NCI-H187 treated with DMSO at 0.1 percent for 48 hours (cell line): ENCODE measurements at regions not wholly inside any gene's neighbourhood (a gene's known extent, or its start where the extent isn't known, plus 50 kb on each side); places are given as distances from the start of the nearest gene placed in this dataset.
"Not testable (repeated sequence)": the region's sequence is repeated elsewhere in the genome, so short reads cannot be mapped to it uniquely, and the experiment has no call there.

Experiments used
- DNase-seq: peaks from one replicate; lab custom pipeline; 2025; lab: John Stamatoyannopoulos, UW

DNA sequence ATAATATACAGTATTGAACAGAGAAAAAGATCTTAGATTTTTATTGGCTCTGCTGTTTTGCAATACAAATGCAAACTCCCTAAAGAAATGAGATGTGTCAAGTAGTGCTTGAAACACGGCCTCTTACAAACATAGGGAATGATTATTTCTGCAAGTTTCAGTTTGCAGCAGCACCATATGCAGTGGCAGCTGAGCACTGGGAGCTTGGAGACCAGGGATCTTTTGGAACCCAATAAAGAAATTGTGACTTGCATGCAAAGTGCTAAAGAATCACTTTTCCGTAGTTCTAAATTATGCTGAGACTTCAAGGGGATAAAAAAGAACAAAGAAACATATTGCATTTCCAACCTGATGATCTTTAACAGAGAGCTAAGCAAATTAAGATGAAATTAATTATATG is 674.6 kb upstream of the ZNF608 start:
- DNase-seq, result no peak

DNA sequence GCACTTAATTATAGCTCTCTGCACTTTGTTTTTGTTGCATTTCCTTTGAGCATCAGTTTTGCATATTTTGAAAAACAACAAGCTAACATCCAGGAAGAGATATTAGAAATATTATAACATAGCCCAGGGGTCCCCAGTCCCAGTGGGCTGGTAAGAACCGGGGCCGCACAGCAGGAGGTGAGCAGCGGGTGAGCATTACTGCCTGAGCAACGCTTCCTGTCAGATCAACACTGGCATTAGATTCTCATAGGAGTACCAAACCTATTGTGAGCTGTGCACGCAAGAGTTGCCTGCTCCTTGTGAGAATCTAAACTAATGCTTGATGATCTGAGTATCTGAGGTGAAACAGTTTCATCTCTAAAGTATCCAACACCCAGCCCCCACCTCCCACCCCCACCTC is 675.9 kb upstream of the ZNF608 start:
- DNase-seq, result no peak

DNA sequence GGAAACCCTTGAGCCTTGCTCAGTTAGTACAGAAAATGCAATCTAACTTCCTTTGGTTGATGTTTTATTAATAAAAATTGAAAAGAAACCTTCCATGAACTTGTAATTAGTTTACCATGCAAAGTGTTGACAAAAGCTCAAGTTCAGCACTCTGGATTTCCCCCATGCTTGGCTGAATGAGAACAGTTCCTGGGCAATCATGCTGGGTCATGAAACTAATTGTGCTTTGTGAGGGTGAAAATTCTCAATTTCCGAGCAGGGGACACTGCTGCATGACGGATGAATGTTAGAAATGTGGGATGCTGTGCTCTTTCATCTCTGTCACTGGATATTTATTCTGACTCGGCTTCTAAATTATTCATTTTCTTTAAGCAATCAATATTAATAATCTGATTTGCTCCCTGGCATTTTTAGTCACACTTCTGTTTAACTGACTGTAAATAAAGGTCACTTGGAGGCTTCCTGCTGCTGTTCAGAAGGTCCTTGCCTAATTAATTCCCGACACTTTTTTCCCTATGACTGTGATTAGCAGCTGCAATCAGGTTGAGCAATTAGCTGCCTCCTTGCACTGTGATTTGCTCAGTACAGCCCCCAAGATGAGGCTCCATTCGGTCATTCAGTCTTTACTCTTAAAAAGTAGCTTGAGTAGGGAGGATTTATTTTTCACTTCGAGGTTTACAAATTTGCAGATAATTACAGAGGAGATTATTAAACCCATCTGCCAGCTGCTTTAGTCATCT is 678.1 kb upstream of the ZNF608 start:
- no peak for DNase-seq

DNA sequence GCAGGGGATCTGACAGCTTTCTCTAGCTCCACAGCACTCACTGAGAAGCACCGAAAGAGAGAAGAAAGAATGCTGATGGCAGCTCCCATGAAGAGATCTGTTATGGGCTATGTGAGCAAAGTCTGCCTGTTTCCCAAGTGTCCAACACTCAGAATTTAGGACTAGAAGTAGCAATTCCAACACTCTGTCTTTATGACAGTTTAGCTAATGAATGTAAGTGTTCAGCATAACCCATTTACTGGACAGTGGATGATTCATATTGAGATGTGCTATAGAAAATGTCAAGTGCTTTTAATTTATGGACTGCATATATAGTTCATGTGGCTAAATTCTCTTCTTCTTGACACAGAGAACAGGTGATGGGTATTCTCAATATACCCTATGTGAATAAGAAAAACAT is 683.1 kb upstream of the ZNF608 start:
- no peak for DNase-seq

DNA sequence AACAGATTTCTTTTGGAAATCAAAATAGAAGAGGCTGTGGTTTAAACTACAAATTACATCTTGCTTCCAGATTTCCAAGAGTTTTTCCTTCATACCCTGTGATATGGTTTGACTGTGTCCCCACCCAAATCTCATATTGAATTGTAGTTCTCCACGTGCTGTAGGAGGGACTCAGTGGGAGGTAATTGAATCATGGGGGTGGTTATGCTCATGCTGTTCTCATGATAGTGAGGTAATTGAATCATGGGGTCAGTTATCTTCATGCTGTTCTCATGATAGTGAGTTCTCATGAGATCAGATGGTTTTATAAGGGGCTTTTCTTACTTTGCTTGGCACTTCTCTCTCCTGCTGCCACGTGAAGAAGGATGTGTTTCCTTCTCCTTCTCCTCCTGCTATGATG is 687.0 kb upstream of the ZNF608 start:
- DNase-seq, result no peak

DNA sequence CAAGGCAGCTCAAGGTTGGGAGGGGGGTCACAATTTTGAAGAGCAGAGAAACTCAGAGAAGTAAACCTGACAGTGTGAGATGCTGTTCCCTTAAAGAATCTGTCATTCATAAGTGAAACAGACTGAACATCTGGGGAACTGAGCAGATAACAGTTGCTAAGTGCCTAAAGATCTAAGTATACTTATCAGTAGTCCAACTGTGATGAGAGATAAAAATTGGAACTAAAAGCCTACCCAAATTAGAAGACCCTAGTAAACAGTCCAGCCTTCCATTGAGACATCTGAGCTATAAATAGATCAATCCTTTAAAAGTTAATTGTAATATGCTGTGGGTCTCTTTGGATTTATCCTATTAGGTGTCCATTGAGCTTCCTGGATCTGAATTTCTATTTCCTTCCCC is 692.8 kb upstream of the ZNF608 start:
- no peak for DNase-seq

DNA sequence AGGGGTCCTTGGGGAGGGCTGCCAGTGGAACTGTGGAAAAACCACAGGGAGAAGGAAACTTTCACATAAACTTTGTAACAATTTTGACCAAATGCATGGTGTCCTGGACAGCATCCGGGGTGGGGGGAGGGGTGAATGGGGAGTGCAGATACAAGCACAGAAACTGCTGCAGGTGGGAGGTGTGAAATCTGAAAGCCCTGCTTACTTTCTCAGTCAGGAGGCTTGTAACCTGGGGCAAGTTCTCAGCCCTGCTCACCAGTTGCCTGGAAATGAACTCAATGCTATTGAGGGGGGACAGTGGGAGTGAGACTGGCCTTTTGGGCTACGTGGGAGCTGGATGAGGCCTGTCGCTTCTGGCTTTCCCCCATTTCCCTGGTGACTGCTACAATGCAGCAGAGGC is 694.5 kb upstream of the ZNF608 start:
- DNase-seq, result no peak

DNA sequence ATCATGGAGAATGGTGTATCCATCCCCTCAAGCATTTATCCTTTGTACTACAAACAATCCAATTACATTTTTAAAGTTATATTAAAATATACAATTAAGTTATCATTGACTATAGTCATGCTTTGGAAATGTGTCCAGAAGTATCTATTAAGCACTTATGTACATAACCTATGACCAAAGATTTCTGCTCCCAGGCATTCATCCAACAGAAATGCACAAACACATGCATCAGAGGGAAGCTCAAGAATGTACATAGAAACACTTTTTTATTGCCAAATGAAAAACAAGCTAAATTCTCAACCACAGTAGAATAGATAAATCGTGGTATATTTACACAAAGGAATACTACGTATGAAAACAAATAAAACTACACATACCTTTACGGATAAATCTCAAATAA is 700.5 kb upstream of the ZNF608 start:
- no peak for DNase-seq

DNA sequence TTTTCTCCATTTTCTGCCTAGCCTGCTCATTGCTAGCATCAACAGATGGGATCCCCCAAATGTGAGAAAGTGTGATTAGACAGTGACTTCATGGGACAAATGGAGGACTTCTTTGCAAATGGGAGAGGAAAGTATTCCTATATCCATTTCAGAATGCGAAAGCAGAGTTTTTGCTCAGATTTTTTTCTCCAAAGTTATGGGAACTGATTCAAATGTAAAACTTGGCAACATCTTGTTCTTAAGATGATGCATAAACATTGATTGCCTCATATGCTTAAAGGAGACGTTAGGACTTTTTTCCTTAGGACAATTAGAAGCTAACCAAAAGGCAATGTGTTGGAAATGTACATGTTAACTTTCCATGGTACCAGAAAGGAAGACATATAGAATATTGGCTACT is 704.3 kb upstream of the ZNF608 start:
- no peak for DNase-seq

DNA sequence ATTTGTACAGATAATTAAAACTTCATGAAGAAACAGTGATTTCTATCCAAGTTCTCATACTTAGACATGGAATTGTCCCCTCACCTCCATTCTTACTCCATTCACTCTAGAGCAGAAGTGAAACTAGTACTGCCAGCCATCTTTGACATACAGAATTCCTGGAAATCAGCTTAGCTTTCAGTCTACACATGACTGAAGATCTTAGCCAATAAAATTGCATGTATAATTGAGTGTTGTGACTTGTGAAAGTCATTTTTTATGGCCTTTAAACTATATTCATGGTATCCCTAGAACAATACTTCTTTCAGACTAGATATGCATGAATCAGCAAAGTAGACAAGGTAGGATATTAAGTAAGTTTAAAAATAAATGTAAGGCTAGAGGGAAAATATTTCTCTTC is 705.2 kb upstream of the ZNF608 start:
- no peak for DNase-seq

DNA sequence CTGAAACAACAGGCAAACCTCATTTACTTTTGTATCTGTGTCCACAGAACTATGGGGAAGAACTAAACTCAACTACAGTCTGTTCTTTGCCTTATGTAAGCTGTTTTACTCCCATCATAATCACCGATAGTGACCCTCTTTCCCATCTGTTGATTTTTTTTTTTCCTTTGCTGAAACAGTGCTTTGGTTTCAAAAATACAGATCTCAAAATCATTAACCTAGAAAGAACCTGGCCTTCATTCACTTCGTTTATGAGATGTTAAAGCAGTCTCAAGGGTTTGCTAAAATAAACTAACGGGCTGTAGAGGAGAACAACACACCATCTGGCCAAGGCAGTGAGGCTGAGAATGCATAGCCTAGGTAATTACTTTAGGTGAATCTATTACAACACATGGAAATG is 706.6 kb upstream of the ZNF608 start:
- no peak for DNase-seq

DNA sequence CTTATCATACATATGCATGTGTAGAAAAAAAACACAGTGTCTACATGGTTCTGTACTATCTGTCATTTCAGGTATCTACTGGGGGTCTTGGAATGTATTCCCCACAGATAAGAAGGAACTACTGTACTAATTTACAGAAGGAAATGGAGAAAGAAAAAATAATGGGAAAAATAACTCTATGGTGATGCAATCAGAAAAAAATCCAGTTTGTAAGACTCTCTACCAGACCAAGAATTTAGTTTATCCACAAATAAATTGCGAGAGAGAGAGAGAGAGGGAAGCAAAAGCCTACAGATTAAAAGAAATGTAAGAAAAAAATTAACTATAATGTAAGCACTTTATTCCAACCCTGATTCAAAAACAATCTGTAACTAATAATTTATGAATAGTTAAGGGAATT is 708.6 kb upstream of the ZNF608 start:
- no peak for DNase-seq

DNA sequence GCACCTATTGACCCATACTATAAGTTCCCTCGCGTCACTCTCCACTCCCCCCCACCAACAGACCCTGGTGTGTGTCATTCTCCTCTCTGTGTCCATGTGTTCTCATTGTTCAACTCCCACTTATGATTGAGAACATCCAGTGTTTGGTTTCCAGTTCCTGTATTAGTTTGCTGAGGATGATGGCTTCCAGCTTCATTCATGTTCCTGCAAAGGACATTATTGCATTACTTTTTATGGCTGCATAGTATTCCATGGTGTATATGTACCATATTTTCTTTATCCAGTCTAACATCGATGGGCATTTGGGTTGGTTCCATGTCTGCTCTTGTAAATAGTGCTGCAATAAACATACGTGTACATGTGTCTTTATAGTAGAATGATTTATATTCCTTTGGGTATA is 709.6 kb upstream of the ZNF608 start:
- DNase-seq, result not testable (repeated sequence)

DNA sequence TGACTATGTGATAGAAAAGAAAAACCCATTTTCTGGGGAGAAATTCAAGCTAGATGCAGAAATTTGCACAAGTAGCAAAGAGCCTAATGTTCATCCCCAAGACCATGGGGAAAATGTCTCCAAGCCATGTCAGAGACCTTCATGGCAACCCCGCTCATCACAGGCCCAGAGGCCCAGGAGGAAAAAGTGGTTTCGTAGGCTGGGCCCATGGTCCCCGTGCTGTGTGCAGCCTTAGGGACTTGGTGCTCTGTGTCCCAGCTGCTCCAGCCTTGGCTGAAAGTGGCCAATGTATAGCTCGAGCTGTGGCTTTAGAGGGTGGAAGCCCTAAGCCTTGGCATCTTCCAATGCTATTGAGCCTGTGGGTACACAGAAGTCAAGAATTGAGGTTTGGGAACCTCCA is 711.2 kb upstream of the ZNF608 start:
- no peak for DNase-seq

DNA sequence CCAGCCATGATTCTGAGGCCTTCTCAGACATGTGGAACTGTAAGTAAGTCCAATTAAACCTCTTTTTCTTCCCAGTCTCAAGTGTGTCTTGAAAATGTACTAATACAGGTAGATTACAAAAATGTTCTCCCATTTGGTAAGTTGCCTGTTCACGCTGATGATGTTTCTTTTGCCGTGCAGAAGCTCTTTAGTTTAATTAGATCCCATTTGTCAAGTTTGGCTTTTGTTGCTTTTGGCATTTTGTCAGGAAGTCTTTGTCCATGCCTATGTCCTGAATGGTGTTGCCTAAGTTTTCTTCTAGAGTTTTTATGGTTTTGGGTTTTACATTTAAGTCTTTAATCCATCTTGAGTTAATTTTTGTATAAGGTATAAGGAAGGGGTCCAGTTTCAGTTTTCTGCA is 712.5 kb upstream of the ZNF608 start:
- DNase-seq, result not testable (repeated sequence)

DNA sequence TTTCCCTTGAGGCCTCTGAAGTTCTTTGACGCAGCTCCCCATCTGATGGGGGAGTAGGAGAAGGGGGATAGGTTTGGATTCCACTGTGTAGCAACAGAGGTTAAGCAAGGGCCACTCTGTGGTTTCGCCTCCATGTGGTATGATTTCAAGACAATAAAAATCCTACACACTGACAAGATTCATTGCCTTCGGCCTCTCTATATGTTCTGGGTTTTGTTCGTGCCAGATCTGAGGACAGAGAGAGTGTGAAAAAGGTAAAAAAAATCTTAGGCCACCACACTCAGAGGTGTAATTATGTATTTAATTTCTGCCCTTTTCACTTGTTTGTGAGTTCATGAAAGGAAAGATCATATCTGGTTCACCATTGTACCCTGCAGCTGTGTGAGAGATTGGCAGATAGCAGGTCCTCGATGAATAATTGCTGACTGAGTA is 715.2 kb upstream of the ZNF608 start:
- no peak for DNase-seq

DNA sequence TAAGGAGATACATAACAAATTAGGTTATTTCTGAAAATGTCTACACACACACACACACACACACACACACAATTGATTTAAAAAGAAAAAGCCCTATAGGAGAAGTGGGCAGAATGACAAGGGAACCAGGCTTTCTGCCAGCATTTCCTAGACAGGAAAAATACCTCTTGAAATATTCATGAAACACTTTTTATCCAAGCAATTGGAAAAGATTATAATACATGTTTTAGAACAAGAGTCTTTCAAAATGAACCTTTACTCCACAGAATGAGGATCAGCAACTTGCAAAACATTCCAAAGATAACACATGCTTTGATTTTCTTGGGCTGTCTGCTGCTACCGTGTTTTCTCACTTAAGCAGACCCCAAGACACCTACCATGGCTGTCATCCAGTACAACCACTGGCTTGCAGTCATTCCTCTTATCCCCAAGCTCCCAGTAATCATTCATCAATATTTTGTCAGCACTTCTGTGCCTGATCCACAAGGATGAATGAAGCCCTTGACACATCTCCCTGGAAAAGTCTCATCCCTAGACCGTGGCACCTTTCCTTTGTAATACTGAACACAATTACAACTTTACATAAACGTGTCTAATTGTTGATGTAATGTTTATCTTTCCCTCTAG is 717.1 kb upstream of the ZNF608 start:
- no peak for DNase-seq

DNA sequence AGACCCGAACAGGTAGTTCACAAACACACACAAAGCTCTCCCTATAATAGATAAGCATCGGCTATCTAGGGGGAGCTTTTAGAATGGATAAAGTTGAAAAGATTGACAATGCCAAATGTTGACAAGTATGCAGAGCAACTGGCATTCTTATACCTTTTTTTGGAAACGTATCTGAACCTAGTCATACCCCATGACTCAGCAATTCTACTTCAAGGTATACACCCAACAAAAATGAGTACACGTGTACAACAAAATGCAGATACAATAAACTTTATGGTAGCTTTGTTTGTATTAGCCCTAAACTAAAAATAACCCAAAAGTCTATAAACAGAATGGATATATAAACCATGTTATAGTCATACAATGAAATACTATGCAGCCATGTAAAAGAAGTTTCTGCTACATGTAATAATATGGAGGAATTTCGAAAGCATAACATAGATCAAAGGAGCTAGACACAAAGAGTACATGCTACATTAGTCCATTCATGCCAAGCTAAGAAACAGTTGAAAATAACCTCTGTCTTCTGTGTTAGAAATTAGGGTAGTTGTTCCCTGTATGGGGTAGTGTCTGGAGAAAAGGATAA is 718.5 kb upstream of the ZNF608 start:
- DNase-seq, result no peak

DNA sequence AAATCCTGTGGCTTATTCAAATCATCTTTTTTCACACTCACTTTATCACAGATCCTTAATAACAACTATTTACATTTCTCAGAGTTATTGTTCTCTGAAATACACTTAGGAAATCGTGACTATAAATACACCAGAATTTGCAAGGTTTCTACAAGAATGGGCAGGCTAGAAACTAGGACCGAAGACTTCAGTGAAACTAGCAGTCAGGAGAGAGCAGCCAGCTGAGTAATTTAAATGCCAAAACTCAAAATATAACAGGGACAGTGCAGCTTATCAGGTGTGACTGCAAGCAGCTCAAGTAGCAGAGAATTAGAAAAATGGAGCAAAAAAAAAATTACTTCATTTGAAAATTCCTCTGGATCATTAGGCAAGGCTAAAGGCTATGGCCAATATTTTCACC is 719.3 kb upstream of the ZNF608 start:
- DNase-seq, result no peak

DNA sequence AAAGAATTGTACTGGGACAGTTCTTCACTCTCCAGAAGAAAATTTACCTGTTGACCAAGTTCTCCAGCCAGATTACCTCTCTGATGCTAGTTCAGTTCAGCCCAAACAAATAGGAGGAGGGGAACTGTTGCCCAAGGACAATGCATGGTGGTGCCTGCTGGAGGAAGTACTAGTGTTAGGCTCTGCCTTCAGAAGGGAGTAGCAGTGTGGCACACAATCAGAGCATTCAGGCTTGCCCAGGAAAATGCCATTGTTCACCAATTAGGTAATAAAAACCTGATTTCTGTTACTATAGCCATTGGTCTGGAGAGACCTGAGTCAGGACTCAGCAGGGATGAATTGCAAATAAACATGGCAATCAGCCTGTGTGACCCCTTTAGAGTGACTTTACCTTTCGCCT is 720.8 kb upstream of the ZNF608 start:
- no peak for DNase-seq

DNA sequence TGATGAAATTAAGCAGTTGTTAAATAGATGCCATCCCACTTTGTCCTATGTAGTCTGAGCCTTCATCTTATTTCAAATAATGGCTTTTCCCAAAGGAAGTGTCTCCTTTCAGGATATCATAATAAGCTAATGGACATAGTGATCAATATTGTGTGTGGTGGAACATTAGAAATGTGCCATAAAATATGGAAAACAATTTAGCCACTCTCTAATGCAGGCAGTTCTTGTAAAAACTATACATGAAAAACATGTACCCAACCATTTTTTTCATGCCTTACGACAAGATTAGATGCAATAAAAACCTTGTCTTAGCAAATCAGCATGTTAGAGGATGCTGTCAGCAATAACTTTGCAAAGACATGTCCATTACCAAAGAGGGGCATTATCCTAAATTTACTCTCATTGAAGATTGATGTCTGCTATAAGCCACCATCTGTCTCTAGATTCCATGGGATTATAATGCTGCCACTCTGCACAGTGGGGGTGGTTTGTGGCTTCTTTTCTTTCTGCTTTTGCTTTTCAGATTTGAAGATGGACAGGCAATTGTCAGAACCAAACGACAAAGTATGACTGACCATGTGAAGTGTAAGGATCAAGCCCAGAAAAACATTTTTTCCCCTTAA is 724.0 kb upstream of the ZNF608 start:
- DNase-seq, result no peak

DNA sequence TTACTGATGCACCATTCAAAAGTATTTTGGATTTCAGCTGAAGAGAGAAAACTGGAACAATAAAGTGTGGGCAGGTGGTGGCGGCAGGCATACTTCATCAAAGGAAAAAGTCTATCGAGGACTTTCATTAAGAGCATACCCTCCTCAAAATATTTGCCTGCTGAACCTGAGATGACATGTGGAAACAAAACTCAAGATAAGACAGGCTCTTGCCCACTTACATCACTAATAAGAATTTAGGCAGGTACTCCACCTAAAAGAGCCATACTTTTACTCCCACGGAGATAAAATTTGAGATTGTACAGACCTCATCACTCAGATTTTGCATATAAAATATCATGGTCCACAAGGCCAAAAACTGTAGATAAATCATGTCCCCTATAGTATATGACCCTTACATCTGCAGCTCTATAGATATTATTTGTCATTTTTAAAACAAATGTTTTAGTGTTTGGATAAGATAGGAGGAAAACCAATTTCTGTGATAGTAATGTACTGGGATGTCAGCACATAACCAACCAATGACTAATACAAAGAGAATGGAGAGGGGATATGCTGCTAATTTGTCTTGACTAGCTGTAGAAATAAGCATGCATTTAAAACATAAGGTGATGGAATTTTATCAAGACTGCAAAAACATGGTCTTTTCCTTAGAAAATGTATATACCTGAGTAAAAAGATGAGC is 730.6 kb upstream of the ZNF608 start:
- no peak for DNase-seq

DNA sequence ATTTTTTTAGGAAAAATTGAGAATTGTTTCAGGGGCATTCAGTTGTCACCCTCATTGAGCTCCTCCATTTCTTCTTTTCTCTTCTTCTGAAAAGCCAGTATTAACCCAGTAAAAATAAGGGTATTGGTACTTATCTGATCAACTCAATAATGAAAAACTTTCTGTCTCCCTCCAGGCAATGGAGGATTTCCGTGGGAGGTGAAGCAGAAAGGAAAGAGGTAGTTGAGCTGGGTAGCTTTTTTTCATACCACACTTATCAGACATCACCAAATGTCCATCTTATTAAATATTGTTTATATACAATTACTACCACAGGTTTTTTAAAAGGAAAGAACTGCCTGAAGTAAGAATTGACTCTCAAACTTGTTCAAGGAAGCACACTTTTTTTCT is 731.1 kb upstream of the ZNF608 start:
- DNase-seq, result no peak
